ENCODE measurements at regions not wholly inside any gene's neighbourhood (a gene's known extent, or its start where the extent isn't known, plus 50 kb on each side); places are given as distances from the start of the nearest gene placed in this dataset.

GRCh38 chr4:131251321-131251720 lies 1897.8 kb upstream of the PCDH10 start:
- no peak overlapping the region for H3K4me3 Mint-ChIP-seq (ENCODE audit: unreplicated experiment)
- H3K27me3 Mint-ChIP-seq (ENCODE audit: unreplicated experiment) = no peaks in the 10 kb centered on the region
- H3K4me1 Mint-ChIP-seq (ENCODE audit: unreplicated experiment) = no peaks in the 10 kb centered on the region
- no peaks in the 10 kb centered on the region for H3K36me3 Mint-ChIP-seq (ENCODE audit: unreplicated experiment)
- no peak for DNase-seq (ENCODE audit: extremely low spot score, unreplicated experiment)
- H3K27ac Mint-ChIP-seq (ENCODE audit: unreplicated experiment) = no peak overlapping the region
- no peaks in the 10 kb centered on the region for H3K9me3 Mint-ChIP-seq (ENCODE audit: unreplicated experiment)
- no peak for TF ChIP-seq CTCF (IDR thresholded peaks at IDR 0.05)

- no peak for TF ChIP-seq CTCF (IDR thresholded peaks at IDR 0.05)
- H3K27me3 Mint-ChIP-seq (ENCODE audit: unreplicated experiment) = no peaks in the 10 kb centered on the region
- H3K36me3 Mint-ChIP-seq (ENCODE audit: unreplicated experiment) = no peaks in the 10 kb centered on the region
- no peak overlapping the region for H3K27ac Mint-ChIP-seq (ENCODE audit: unreplicated experiment)
- H3K4me3 Mint-ChIP-seq (ENCODE audit: unreplicated experiment) = no peak overlapping the region
- no peak for DNase-seq (ENCODE audit: extremely low spot score, unreplicated experiment)
- no peaks in the 10 kb centered on the region for H3K9me3 Mint-ChIP-seq (ENCODE audit: unreplicated experiment)
- no peaks in the 10 kb centered on the region for H3K4me1 Mint-ChIP-seq (ENCODE audit: unreplicated experiment)
These were observed 1891.9 kb upstream of the PCDH10 start for GRCh38 chr4:131257241-131257640.

GRCh38 chr4:131258361-131258760 lies 1890.7 kb upstream of the PCDH10 start:
- no peak for TF ChIP-seq CTCF (IDR thresholded peaks at IDR 0.05)
- Mint-ChIP-seq H3K4me3 (ENCODE audit: unreplicated experiment) (no peak overlapping the region), H3K36me3 (ENCODE audit: unreplicated experiment) (no peaks in the 10 kb centered on the region), H3K4me1 (ENCODE audit: unreplicated experiment) (no peaks in the 10 kb centered on the region), H3K9me3 (ENCODE audit: unreplicated experiment) (no peaks in the 10 kb centered on the region), H3K27ac (ENCODE audit: unreplicated experiment) (no peak overlapping the region), H3K27me3 (ENCODE audit: unreplicated experiment) (no peaks in the 10 kb centered on the region)
- no peak for DNase-seq (ENCODE audit: extremely low spot score, unreplicated experiment)

GRCh38 chr4:131288441-131288840 lies 1860.7 kb upstream of the PCDH10 start:
- no peak for DNase-seq (ENCODE audit: extremely low spot score, unreplicated experiment)
- TF ChIP-seq CTCF (IDR thresholded peaks at IDR 0.05) = no peak
- Mint-ChIP-seq H3K4me3 (ENCODE audit: unreplicated experiment) (no peak overlapping the region), H3K4me1 (ENCODE audit: unreplicated experiment) (peaks cover 5% of the 10 kb centered on the region), H3K27me3 (ENCODE audit: unreplicated experiment) (no peaks in the 10 kb centered on the region), H3K36me3 (ENCODE audit: unreplicated experiment) (no peaks in the 10 kb centered on the region), H3K9me3 (ENCODE audit: unreplicated experiment) (peaks cover 14% of the 10 kb centered on the region), H3K27ac (ENCODE audit: unreplicated experiment) (no peak overlapping the region)

- TF ChIP-seq CTCF (IDR thresholded peaks at IDR 0.05) = no peak
- Mint-ChIP-seq H3K27me3 (ENCODE audit: unreplicated experiment) (no peaks in the 10 kb centered on the region), H3K36me3 (ENCODE audit: unreplicated experiment) (no peaks in the 10 kb centered on the region), H3K4me3 (ENCODE audit: unreplicated experiment) (no peak overlapping the region), H3K4me1 (ENCODE audit: unreplicated experiment) (peaks cover 5% of the 10 kb centered on the region), H3K9me3 (ENCODE audit: unreplicated experiment) (no peaks in the 10 kb centered on the region), H3K27ac (ENCODE audit: unreplicated experiment) (no peak overlapping the region)
- DNase-seq (ENCODE audit: extremely low spot score, unreplicated experiment) = no peak
These were observed 1852.9 kb upstream of the PCDH10 start for GRCh38 chr4:131296192-131296591.
